H54 (cell line): ENCODE measurements at regions not wholly inside any gene's neighbourhood (a gene's known extent, or its start where the extent isn't known, plus 50 kb on each side); places are given as distances from the start of the nearest gene placed in this dataset.

ENCODE experiments used
- DNase-seq: peaks from one replicate; pipeline ENCODE4 v3.0.0; 2011; ENCODE audit warnings: low spot score, mixed read lengths; ENCODE audit not compliant: insufficient read length
- FAIRE-seq: peaks from 3 replicates; lab custom pipeline; 2011; peaks lifted over from hg19 to GRCh38; lab: Jason Lieb, UNC
- POLR2A ChIP-seq: IDR thresholded peaks from 2 replicates; pipeline ENCODE4 v1.6.1; 2011; ENCODE audit warnings: low read depth, mild to moderate bottlenecking, low read length

- no peak for TF ChIP-seq POLR2A
- no peak for DNase-seq
Measured at GRCh38 chr13:90533866-90534265, 813.6 kb upstream of the MIR17HG start.

DNA sequence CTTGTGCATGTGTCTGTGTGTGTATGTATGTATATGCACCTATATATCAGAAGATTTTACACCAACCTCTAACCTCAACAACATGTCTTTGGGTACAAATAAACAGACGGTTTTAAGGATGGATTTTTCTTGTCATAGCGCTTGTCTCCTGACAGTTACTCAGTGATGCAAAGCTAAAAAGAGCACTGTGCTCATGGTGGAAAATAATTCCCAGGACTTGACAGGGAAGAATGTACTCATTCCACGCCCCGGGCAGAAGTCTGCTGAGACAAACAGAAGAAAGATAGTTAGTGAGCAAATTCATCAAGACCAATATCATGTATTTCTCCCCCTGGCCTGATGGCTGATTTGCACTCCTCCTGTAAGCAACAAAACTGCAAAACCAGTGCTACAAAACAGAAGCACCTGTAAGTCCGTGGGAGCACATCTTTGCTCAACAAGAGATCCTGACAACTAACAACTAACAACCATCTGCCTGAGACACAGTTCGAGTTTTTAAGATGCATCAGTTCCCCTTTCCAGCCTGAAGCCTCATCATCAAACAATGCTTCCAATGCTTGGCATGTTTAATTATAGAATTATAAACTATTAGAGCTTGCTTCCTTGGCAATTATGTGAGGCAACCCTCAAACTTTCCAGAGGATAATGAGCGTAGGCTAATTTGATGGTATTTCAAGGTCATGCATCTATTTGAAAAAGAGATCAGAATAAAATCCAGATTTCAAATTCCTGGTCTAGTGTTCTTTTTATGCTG, 812.7 kb upstream of the MIR17HG start:
- FAIRE-seq (peak; percentile 67), DNase-seq (no peak)
- TF ChIP-seq POLR2A, result no peak

More at GRCh38 chr13:90533866-90534265, 813.6 kb upstream of the MIR17HG start:
- FAIRE-seq, result no peak

DNA sequence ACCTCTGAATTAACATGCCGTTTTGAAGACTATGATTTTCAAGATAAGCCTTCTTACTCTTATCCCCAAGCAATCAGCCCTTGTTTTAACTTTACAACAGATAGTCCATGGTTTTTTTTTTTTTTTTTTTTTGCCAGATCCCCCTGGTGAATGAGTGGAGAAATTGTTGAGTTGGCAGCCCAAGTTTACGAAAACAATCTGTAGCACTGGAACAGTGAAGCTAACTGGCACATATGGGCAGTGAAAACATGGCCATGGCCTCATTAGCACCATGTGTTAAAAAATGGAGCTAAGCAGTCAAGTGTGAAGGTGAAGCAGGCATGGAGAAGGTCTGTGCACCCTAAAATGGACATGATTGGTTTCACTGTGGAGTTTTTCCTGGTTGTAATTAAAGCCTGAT, 812.1 kb upstream of the MIR17HG start:
- DNase-seq (no peak), FAIRE-seq (no peak)
- TF ChIP-seq POLR2A, result no peak

- no peak for DNase-seq
- no peak for FAIRE-seq
- TF ChIP-seq POLR2A, result no peak
Measured at GRCh38 chr13:90538063-90538462, 809.4 kb upstream of the MIR17HG start.

- no peak for TF ChIP-seq POLR2A
- DNase-seq (no peak), FAIRE-seq (peak; percentile 60)
Measured at GRCh38 chr13:90541346-90541745, 806.1 kb upstream of the MIR17HG start.

DNA sequence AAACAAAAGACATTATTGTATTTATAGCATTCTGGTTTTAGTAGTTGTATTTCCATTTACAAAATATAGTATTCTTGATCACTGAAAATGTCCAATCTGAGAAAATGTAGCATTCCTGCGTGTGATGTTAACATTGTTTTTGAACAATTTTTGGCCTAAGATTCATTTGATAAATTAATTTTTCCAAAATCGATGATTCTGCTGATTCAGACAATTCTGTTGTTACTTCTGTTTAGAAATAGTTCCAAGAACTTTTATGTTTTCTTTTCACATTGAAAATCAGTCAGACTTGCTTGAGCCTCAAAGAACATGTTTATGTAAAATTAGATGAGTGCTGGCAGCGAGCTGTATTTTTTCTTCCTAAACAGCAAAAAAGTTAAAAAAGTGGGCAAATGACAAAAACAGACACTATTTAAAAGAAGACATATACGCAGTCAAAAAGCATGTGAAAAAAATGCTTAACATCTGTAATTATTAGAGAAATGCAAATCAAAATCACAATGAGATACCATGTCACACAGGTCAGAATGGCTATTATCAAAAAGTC, 804.5 kb upstream of the MIR17HG start:
- no peak for TF ChIP-seq POLR2A
- DNase-seq, result no peak
- FAIRE-seq, result no peak

DNA sequence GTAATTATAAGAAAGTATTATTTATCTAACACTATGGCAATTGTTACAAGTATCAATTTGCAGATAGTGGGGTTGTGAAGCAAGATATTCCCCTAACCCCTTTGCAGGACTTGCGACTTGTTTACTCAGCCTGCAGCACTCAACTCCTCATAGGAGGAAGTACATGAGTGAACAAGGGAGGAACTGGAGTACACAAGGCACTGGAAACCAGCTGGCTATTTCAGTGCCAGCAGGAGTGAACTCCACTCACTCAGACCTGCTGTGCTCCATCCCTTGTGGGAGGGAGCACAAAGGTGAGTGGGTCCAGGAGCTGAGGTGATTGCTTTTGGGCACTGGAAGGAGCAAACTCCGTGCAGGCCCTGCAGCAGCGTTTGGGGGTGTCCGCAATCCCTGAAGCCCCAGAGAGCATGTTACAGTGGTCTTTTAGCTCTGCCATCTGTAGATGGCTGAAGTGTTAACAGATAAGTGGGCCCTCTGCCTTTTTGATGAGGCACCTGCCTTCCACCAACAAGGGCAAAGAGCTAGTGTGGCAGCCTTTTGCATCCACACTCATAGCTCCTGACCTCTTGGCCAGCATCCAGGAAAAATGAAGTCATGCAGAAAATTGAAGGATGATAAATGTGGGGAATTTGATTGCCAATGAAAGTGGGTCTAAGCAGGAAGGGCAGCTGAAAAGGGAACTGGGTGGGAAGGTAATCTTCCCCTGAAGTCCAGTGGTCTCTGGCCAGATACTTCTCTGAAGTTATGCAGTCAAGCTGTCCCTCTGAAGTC, 802.2 kb upstream of the MIR17HG start:
- peak; percentile 45 for FAIRE-seq
- no peak for DNase-seq
- no peak for TF ChIP-seq POLR2A

DNA sequence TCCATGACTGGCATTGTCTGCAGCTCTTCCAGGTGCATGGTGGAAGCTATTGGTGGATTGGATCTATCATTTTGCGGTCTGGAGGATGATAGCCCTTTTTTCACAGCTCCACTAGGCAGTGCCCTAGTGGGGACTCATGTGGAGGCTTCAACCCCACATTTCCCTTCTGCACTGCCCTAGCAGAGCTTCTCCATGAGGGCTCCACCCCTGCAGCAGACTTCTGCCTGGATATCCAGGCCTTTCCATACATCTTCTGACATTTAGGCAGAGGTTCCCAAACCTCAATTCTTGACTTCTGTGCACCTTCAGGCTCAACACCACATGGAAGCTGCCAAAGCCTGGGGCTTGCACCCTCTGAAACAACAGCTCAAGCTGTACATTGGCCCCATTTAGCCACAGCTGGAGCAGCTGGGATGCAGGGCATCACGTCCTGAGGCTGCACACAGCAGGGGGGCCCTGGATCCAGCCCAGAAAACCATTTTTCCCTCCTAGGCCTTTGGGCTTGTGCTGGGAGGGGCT, 800.2 kb upstream of the MIR17HG start:
- TF ChIP-seq POLR2A, result no peak
- DNase-seq, result no peak
- FAIRE-seq, result no peak

DNA sequence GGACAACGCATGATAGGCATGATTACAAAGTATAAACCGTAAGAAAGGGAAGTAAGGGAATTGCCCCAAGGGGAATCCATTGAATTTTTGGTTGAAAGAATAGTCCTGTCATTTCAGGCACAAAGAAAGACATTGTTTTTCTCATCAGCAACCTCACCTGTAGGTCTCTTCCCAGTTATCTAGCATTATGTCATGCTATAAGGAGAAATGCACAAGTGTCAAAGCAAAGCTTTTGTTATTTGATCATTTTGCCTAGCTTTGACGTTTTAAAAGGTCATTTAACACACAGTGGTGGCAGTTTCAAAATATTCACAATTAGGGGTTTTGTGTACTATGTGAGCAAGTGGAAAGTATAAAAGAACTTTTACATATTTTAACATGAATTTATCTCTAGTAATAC, 796.2 kb upstream of the MIR17HG start:
- TF ChIP-seq POLR2A, result no peak
- FAIRE-seq (no peak), DNase-seq (no peak)

DNA sequence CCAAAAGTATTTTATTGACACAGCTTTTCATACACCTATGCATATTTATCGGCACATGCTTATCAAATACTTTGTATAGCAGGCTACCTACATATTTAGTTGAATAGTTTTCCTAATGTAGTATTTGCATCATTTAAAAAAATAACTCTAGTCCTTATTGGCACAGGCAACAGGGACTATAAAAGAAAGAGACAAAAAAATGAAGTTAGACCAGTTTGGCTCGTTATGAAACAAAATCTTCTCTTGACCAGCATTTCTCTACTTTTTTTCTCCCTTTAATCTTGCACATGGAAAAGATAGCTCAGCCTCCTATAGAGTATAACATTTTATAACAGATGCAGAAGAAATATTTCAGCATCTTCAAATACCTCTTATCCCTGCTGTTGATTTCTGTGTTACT, 794.8 kb upstream of the MIR17HG start:
- FAIRE-seq, result no peak
- no peak for DNase-seq
- no peak for TF ChIP-seq POLR2A

DNA sequence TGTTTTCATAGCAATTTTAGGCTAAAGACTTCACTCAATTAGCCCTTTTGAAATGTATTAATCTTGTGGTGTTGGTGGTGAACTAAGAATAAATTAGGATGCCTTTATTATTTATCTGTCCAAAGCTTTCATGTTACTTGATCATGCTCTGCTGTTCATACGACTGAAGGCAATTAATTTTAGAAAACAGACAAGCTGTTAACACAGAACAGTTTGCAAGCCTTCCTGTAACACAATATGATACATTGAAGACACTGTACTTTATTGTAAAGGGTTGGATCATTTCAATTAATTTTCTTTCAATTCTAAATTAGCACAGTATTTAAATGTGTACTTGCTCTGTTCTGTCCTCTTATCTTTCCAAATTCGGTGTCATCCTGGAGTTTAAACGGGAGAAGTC, 794.3 kb upstream of the MIR17HG start:
- TF ChIP-seq POLR2A, result no peak
- DNase-seq (no peak), FAIRE-seq (peak; percentile 57)

- no peak for TF ChIP-seq POLR2A
- FAIRE-seq, result no peak
- no peak for DNase-seq
Measured at GRCh38 chr13:90557626-90558025, 789.9 kb upstream of the MIR17HG start.

DNA sequence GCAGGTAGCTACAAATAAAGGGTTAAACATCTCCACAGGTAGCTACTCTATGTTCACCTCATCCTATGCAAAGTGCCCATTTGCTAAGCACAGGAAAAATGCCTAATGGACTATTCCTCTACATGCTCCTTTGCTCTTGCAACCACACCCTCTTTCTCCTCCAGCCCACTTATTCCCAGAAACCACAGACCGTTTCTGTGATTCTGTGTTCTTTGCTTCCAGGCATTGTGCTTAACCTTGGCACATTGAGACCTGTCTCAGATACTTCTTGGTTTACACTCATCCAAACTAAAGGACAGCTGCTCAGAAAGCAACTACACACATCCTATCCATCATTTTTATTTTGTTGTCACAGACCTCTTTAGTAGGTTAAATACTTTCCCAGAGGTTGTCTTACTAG, 785.0 kb upstream of the MIR17HG start:
- no peak for TF ChIP-seq POLR2A
- DNase-seq (no peak), FAIRE-seq (peak; percentile 23)

DNA sequence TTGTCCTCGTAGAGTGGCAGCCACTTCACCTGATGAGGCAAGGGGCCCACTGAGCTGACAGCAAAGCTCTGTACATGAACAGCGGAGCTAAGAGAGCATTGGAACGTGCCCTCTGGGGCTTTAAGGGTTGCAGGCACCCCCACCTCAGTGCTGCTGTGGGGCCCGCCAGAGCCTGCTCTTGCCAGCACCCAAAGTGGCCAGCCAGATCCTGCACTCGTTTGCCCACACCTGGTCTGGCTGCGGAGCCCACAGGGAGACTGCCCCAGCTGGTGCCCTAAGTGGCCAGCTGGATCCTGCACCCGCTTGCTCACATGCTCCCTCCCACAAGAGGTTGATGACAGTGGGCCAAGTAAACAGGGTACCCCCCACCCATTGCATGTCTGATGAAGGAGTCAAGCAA, 783.4 kb upstream of the MIR17HG start:
- no peak for FAIRE-seq
- DNase-seq, result no peak
- no peak for TF ChIP-seq POLR2A

DNA sequence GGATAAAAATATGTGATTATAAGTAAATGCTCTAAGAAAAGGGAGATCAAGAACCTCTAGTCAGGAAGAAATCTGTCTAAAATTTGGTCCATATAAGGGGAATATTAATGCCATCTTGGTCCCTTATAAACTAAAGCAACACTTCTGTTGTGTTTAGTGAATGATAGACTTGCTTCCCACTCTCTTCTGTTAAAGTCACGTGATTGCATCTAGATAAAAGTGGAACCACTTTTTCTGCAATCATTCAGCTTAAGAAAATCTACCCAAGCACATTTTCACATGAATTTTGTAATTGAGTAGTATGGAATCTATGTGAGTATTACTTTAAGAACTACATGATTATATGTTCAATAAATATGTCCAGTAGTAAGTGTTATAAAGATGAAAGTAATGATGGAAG, 782.9 kb upstream of the MIR17HG start:
- FAIRE-seq, result no peak

More for the DNA sequence above, 782.9 kb upstream of the MIR17HG start:
- TF ChIP-seq POLR2A, result no peak
- no peak for DNase-seq
